IMR-90 (cell line): ENCODE measurements at regions not wholly inside any gene's neighbourhood (a gene's known extent, or its start where the extent isn't known, plus 50 kb on each side); places are given as distances from the start of the nearest gene placed in this dataset.

Experiments
- ATAC-seq: fragments of 200-7000 bp; cut with Tn5 transposase; 2 replicates; pipeline ENCODE4 v1.9.1; 2020; ENCODE audit warnings: low read depth, mild to moderate bottlenecking, moderate library complexity
- BruUV-seq: library from RNA; stranded (reverse); fragments of 400-500 nt; replicated peaks from 2 replicates; lab custom pipeline; 2021; lab: Mats Ljungman, UMichigan
- CTCF ChIA-PET: fragments of 300-600 bp; formaldehyde crosslinking; extraction: SDS; loops from one replicate; lab custom pipeline; 2021; ENCODE audit warnings: antibody characterized with exemption; lab: Yijun Ruan, JAX
- POLR2A ChIA-PET: fragments of 300-600 bp; sonication (Branson Sonifier 250); formaldehyde crosslinking; loops from one replicate; lab custom pipeline; 2022; ENCODE audit warnings: antibody characterized with exemption; ENCODE audit not compliant: unreplicated experiment; lab: Charles Lee
- DNase-seq: peaks from one replicate; pipeline ENCODE4 v3.0.0; 2013
- H2AFZ ChIP-seq: replicated peaks from 2 replicates; pipeline ENCODE3; 2013; ENCODE audit warnings: low read length, mild to moderate bottlenecking; ENCODE audit not compliant: poor library complexity
- H2AK5ac ChIP-seq: 2 replicates; pipeline ENCODE4 v1.6.1; 2013; ENCODE audit warnings: low read depth, low read length, inconsistent platforms
- H2AK9ac ChIP-seq: replicated peaks from 2 replicates; pipeline ENCODE3; 2013; ENCODE audit warnings: mild to moderate bottlenecking, low read depth, low read length, moderate library complexity; ENCODE audit not compliant: poor library complexity
- H2BK120ac ChIP-seq: 2 replicates; pipeline ENCODE4 v1.6.1; 2013; ENCODE audit warnings: low read depth, low read length, inconsistent platforms
- H2BK15ac ChIP-seq: 3 replicates; pipeline ENCODE4 v1.6.1; 2013; ENCODE audit warnings: low read depth, low read length, inconsistent platforms
- H2BK20ac ChIP-seq: 2 replicates; pipeline ENCODE4 v1.6.1; 2013; ENCODE audit warnings: low read depth, mild to moderate bottlenecking, inconsistent platforms, low read length, moderate library complexity
- H2BK5ac ChIP-seq: 2 replicates; pipeline ENCODE4 v1.6.1; 2013; ENCODE audit warnings: mild to moderate bottlenecking, low read depth, low read length, inconsistent platforms; ENCODE audit not compliant: poor library complexity, severe bottlenecking
- H3K14ac ChIP-seq: replicated peaks from 2 replicates; pipeline ENCODE4 v1.6.1; 2013; ENCODE audit warnings: low read depth, low read length, inconsistent platforms
- H3K18ac ChIP-seq: 2 replicates; pipeline ENCODE4 v1.6.1; 2013; ENCODE audit warnings: low read depth, low read length, control low read depth
- H3K23ac ChIP-seq: 2 replicates; pipeline ENCODE4 v1.6.1; 2013; ENCODE audit warnings: low read depth, low read length, inconsistent platforms
- H3K27ac ChIP-seq: 2 replicates; pipeline ENCODE4 v1.5.1; 2013; ENCODE audit warnings: mild to moderate bottlenecking, control low read depth, low read length; ENCODE audit not compliant: insufficient read depth
- H3K27me3 ChIP-seq: 2 replicates; pipeline ENCODE4 v1.6.1; 2013; ENCODE audit warnings: low read length; ENCODE audit not compliant: control insufficient read depth, insufficient read depth
- H3K36me3 ChIP-seq: 2 replicates; pipeline ENCODE4 v1.6.1; 2013; ENCODE audit warnings: low read length, mixed read lengths; ENCODE audit not compliant: control insufficient read depth, insufficient read depth
- H3K4ac ChIP-seq: 2 replicates; pipeline ENCODE4 v1.6.1; 2013; ENCODE audit warnings: low read depth, low read length, inconsistent platforms
- H3K4me1 ChIP-seq: 2 replicates; pipeline ENCODE4 v1.6.1; 2013; ENCODE audit warnings: low read length, mixed read lengths; ENCODE audit not compliant: control insufficient read depth, insufficient read depth
- H3K4me2 ChIP-seq: 2 replicates; pipeline ENCODE4 v1.6.1; 2013; ENCODE audit warnings: low read depth, mild to moderate bottlenecking, control low read depth, low read length, moderate library complexity
- H3K4me3 ChIP-seq: 2 replicates; pipeline ENCODE4 v1.5.1; 2013; ENCODE audit warnings: low read depth, mild to moderate bottlenecking, control low read depth, low read length, moderate library complexity; ENCODE audit not compliant: insufficient read depth
- H3K56ac ChIP-seq: 2 replicates; pipeline ENCODE4 v1.6.1; 2013; ENCODE audit warnings: low read length, inconsistent platforms; ENCODE audit not compliant: insufficient read depth; ENCODE audit errors: extremely low read depth
- H3K79me1 ChIP-seq, 2 experiments: 2 replicates each; pipeline ENCODE4 v1.6.1; 2013; ENCODE audit warnings: low read length in 2 of 2, inconsistent platforms in 1 of 2, low read depth in 1 of 2
- H3K9ac ChIP-seq: 2 replicates; pipeline ENCODE4 v1.6.1; 2013; ENCODE audit warnings: low read depth, low read length, control low read depth
- H3K9me1 ChIP-seq: 2 replicates; pipeline ENCODE4 v1.6.1; 2013; ENCODE audit warnings: low read length, inconsistent platforms; ENCODE audit not compliant: insufficient read depth
- H3K9me3 ChIP-seq: 2 replicates; pipeline ENCODE4 v1.6.1; 2013; ENCODE audit warnings: low read length; ENCODE audit not compliant: control insufficient read depth, insufficient read depth
- H4K20me1 ChIP-seq: 2 replicates; pipeline ENCODE4 v1.6.1; 2013; ENCODE audit warnings: low read length, inconsistent platforms; ENCODE audit not compliant: insufficient read depth
- H4K5ac ChIP-seq: 2 replicates; pipeline ENCODE4 v1.6.1; 2013; ENCODE audit warnings: mild to moderate bottlenecking, low read depth, low read length, control low read depth
- H4K8ac ChIP-seq, 2 experiments: 2 replicates each; pipeline ENCODE4 v1.6.1; 2013; ENCODE audit warnings: low read depth in 2 of 2, low read length in 2 of 2, control low read depth in 1 of 2, inconsistent platforms in 1 of 2
- H4K91ac ChIP-seq: 2 replicates; pipeline ENCODE4 v1.6.1; 2013; ENCODE audit warnings: low read depth, low read length, inconsistent platforms; ENCODE audit not compliant: insufficient read depth
- BHLHE40 ChIP-seq: fragments of 150-350 bp; IDR thresholded peaks from 2 replicates; pipeline ENCODE4 v1.6.1; 2016; ENCODE audit warnings: mild to moderate bottlenecking, low read depth, low read length
- CEBPB ChIP-seq: IDR thresholded peaks from 2 replicates; pipeline ENCODE4 v1.6.1; 2012; ENCODE audit warnings: low read depth, low read length, improper control_type of control experiment
- CHD1 ChIP-seq: IDR thresholded peaks from 2 replicates; pipeline ENCODE4 v1.6.1; 2012; ENCODE audit warnings: low read depth, low read length, improper control_type of control experiment
- FOS ChIP-seq: fragments of 150-350 bp; IDR thresholded peaks from 2 replicates; pipeline ENCODE4 v1.6.1; 2016; ENCODE audit warnings: low read depth, low read length
- MAFK ChIP-seq: IDR thresholded peaks from 2 replicates; pipeline ENCODE4 v1.6.1; 2012; ENCODE audit warnings: low read depth, low read length, improper control_type of control experiment
- MAZ ChIP-seq: IDR thresholded peaks from 2 replicates; pipeline ENCODE4 v1.6.1; 2012; ENCODE audit warnings: low read depth, mild to moderate bottlenecking, low read length, improper control_type of control experiment, moderate library complexity, borderline replicate concordance
- POLR2A ChIP-seq: IDR thresholded peaks from 2 replicates; pipeline ENCODE4 v1.6.1; 2012; ENCODE audit warnings: mild to moderate bottlenecking, low read depth, low read length
- RAD21 ChIP-seq: IDR thresholded peaks from 2 replicates; pipeline ENCODE4 v1.6.1; 2012; ENCODE audit warnings: low read length, improper control_type of control experiment
- RCOR1 ChIP-seq: IDR thresholded peaks from 2 replicates; pipeline ENCODE4 v1.6.1; 2012; ENCODE audit warnings: mild to moderate bottlenecking, low read length, improper control_type of control experiment; ENCODE audit not compliant: insufficient replicate concordance
- RFX5 ChIP-seq: IDR thresholded peaks from 2 replicates; pipeline ENCODE4 v1.8.0; 2012; ENCODE audit warnings: low read depth, mild to moderate bottlenecking, low read length, moderate library complexity
- WGBS, 2 experiments: methylation state at CpG; one replicate each; pipeline versions ENCODE4 v1.1.5 to v1.1.7; 2013; ENCODE audit warnings: missing lambda C conversion rate in 2 of 2; ENCODE audit not compliant: insufficient read length in 1 of 2; ENCODE audit errors: extremely low coverage in 2 of 2; 5-methylcytosine and 5-hydroxymethylcytosine counted together
- dilution Hi-C: fragments of 300-500 bp; cut with HindIII; formaldehyde crosslinking; loops from one replicate; pipeline ENCODE4 v1.14.3; 2018; ENCODE audit warnings: low sequenced_read_pairs; ENCODE audit not compliant: unreplicated experiment
- in situ Hi-C: fragments of 300-500 bp; cut with MboI; formaldehyde crosslinking; loops from 3 replicates; pipeline ENCODE4 v1.14.3; 2019; ENCODE audit warnings: low sequenced_read_pairs, inconsistent platforms, mixed read lengths
- intact Hi-C: fragments of 100-400 bp; cut with micrococcal nuclease; formaldehyde crosslinking; loops from 2 replicates; pipeline ENCODE4 v1.10.0; 2022
- TF ChIP-seq, protein P1 (sequence below): fragments of 150-350 bp; IDR thresholded peaks from 2 replicates; pipeline ENCODE4 v1.6.1; 2016; ENCODE audit warnings: low read depth, mild to moderate bottlenecking, low read length, moderate library complexity, borderline replicate concordance
- TF ChIP-seq, protein P2 (sequence below): conservative IDR thresholded peaks from 2 replicates; pipeline ENCODE4 v1.5.1; 2012; ENCODE audit warnings: mild to moderate bottlenecking, low read depth, low read length, improper control_type of control experiment

DNA sequence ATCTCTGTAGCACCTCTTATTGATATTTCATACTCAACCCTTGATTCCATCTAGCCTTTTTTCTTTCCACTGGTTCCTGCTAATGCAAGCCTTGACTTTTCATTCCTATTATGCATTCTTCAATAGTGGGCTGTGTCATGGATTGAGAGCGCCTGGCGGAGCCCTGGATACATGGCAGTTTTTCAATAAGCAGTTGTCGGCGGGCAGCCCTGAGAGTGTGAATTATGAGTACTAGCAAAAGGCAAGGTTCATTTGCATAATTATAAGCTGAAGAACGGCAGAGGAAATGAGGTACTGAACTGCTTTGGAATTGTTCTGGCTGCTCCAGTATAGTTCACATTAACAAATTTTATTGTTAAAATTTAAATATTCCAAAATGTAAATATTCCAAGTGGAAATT, 339.7 kb upstream of the VCX start:
- no peak for ATAC-seq
- no peak overlapping the region for H3K56ac ChIP-seq
- no peaks in the 10 kb centered on the region for H4K20me1 ChIP-seq
- H3K4me2 ChIP-seq = no peak overlapping the region
- H3K36me3 ChIP-seq = no peaks in the 10 kb centered on the region
- H2AFZ ChIP-seq = no peak overlapping the region
- TF ChIP-seq, protein P1, sequence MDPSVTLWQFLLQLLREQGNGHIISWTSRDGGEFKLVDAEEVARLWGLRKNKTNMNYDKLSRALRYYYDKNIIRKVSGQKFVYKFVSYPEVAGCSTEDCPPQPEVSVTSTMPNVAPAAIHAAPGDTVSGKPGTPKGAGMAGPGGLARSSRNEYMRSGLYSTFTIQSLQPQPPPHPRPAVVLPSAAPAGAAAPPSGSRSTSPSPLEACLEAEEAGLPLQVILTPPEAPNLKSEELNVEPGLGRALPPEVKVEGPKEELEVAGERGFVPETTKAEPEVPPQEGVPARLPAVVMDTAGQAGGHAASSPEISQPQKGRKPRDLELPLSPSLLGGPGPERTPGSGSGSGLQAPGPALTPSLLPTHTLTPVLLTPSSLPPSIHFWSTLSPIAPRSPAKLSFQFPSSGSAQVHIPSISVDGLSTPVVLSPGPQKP = no peak
- TF ChIP-seq RAD21 (no peak), MAZ (no peak), CEBPB (no peak), BHLHE40 (no peak), POLR2A (no peak), RFX5 (no peak), CHD1 (no peak), FOS (no peak), MAFK (no peak), RCOR1 (no peak)
- TF ChIP-seq, protein P2, sequence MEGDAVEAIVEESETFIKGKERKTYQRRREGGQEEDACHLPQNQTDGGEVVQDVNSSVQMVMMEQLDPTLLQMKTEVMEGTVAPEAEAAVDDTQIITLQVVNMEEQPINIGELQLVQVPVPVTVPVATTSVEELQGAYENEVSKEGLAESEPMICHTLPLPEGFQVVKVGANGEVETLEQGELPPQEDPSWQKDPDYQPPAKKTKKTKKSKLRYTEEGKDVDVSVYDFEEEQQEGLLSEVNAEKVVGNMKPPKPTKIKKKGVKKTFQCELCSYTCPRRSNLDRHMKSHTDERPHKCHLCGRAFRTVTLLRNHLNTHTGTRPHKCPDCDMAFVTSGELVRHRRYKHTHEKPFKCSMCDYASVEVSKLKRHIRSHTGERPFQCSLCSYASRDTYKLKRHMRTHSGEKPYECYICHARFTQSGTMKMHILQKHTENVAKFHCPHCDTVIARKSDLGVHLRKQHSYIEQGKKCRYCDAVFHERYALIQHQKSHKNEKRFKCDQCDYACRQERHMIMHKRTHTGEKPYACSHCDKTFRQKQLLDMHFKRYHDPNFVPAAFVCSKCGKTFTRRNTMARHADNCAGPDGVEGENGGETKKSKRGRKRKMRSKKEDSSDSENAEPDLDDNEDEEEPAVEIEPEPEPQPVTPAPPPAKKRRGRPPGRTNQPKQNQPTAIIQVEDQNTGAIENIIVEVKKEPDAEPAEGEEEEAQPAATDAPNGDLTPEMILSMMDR = no peak
- no peak overlapping the region for H4K5ac ChIP-seq
- 80% methylated on average over 2 of the region's 5 CpGs; no CpG with 5 or more reads in 1 of the 2 experiments for WGBS, 2 experiments
- no peak overlapping the region for H3K18ac ChIP-seq
- BruUV-seq = no TSS peak
- no peaks in the 10 kb centered on the region for H3K9me3 ChIP-seq
- no peak overlapping the region for H2AK5ac ChIP-seq
- intact Hi-C loops (no loop called here), in situ Hi-C loops (no loop called here), dilution Hi-C loops (no loop called here)
- H2BK20ac ChIP-seq = no peak overlapping the region
- H4K91ac ChIP-seq = no peak overlapping the region
- ChIA-PET POLR2A (no interaction called here), CTCF (no interaction called here)
- H3K14ac ChIP-seq = no peak overlapping the region
- no peak overlapping the region for H2AK9ac ChIP-seq
- H3K4ac ChIP-seq = no peak overlapping the region
- H3K4me3 ChIP-seq = no peak overlapping the region
- DNase-seq = no peak
- H3K27me3 ChIP-seq = no peaks in the 10 kb centered on the region
- no peak overlapping the region for H4K8ac ChIP-seq
- H3K27ac ChIP-seq = no peak overlapping the region
- no peak overlapping the region for H3K9ac ChIP-seq
- H3K79me1 ChIP-seq = no peaks in the 10 kb centered on the region
- no peak overlapping the region for H2BK120ac ChIP-seq
- H3K23ac ChIP-seq = no peak overlapping the region
- H3K4me1 ChIP-seq = no peaks in the 10 kb centered on the region
- no peak overlapping the region for H2BK5ac ChIP-seq
- H2BK15ac ChIP-seq = no peak overlapping the region
- H3K9me1 ChIP-seq = no peaks in the 10 kb centered on the region
